KMS-11 (cell line): ENCODE measurements at regions not wholly inside any gene's neighbourhood (a gene's known extent, or its start where the extent isn't known, plus 50 kb on each side); places are given as distances from the start of the nearest gene placed in this dataset.

Experiments used
- H2AFZ ChIP-seq: fragments of 200-600 bp; sonication (generic); 2 replicates; pipeline ENCODE4 v1.6.1; 2016; ENCODE audit warnings: antibody characterized with exemption, mixed run types, low read depth
- H3K27ac ChIP-seq: fragments of 200-600 bp; sonication (generic); 2 replicates; pipeline ENCODE4 v1.6.1; 2016; ENCODE audit warnings: mild to moderate bottlenecking, mixed run types
- H3K27me3 ChIP-seq: fragments of 200-600 bp; sonication (generic); 2 replicates; pipeline ENCODE4 v1.6.1; 2017; ENCODE audit warnings: mild to moderate bottlenecking, low read depth, mixed run types, moderate library complexity; ENCODE audit not compliant: insufficient read depth
- H3K36me3 ChIP-seq: fragments of 200-600 bp; sonication (generic); 2 replicates; pipeline ENCODE4 v1.6.1; 2017; ENCODE audit warnings: mild to moderate bottlenecking, mixed run types; ENCODE audit not compliant: insufficient read depth
- H3K4me1 ChIP-seq: fragments of 200-600 bp; sonication (generic); 2 replicates; pipeline ENCODE4 v1.6.1; 2016; ENCODE audit warnings: mild to moderate bottlenecking, low read depth, mixed run types; ENCODE audit not compliant: poor library complexity, severe bottlenecking
- H3K4me2 ChIP-seq: fragments of 200-600 bp; sonication (generic); 2 replicates; pipeline ENCODE4 v1.7.0; 2016; ENCODE audit warnings: mild to moderate bottlenecking, mixed run types
- H3K4me3 ChIP-seq: fragments of 200-600 bp; sonication (generic); IDR thresholded peaks from 2 replicates; pipeline ENCODE4 v1.6.1; 2017; ENCODE audit warnings: low read depth, low read length, mixed read lengths; ENCODE audit not compliant: insufficient read depth
- H3K79me2 ChIP-seq: fragments of 200-600 bp; sonication (generic); 2 replicates; pipeline ENCODE4 v1.6.1; 2016; ENCODE audit warnings: low read depth, mixed run types; ENCODE audit not compliant: insufficient read depth
- H3K9ac ChIP-seq: fragments of 200-600 bp; sonication (generic); 2 replicates; pipeline ENCODE4 v1.6.1; 2016; ENCODE audit warnings: mild to moderate bottlenecking, mixed run types
- H4K20me1 ChIP-seq: fragments of 200-600 bp; sonication (generic); 2 replicates; pipeline ENCODE4 v1.6.1; 2016; ENCODE audit warnings: mild to moderate bottlenecking, mixed run types; ENCODE audit not compliant: insufficient read depth
- CTCF ChIP-seq: fragments of 200-600 bp; sonication (generic); conservative IDR thresholded peaks from 2 replicates; pipeline ENCODE4 v1.6.1; 2017; ENCODE audit warnings: low read depth, mild to moderate bottlenecking, antibody characterized with exemption, low read length, moderate library complexity, mixed read lengths

DNA sequence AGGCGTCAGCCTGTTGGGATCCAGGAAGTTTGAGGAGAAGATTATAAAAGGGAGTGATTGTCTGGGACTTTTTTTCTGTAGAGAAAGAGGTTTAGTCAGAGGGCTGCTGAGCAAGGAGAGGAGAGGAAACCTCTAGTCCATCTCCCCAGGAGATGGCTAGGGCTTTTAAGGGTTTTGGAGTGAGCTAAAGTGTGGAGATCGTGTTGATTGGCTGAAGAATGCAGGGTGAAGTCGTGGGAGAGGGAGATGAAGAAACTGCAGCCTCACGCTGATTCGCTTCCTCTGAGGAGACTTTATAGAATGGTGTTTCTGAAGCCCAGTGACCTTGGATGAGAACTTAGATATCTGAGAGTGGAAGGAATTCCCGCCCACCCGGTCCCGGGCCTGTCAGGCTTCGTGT is 193.7 kb upstream of the PWP1 start:
- Histone ChIP-seq H3K36me3 (no peaks in the 10 kb centered on the region), H4K20me1 (no peaks in the 10 kb centered on the region), H3K4me1 (no peaks in the 10 kb centered on the region), H3K27ac (no peak overlapping the region), H3K4me3 (no peak overlapping the region), H3K4me2 (no peak overlapping the region), H3K79me2 (no peaks in the 10 kb centered on the region), H3K27me3 (no peaks in the 10 kb centered on the region), H2AFZ (no peak overlapping the region), H3K9ac (no peak overlapping the region)
- no peak for TF ChIP-seq CTCF

DNA sequence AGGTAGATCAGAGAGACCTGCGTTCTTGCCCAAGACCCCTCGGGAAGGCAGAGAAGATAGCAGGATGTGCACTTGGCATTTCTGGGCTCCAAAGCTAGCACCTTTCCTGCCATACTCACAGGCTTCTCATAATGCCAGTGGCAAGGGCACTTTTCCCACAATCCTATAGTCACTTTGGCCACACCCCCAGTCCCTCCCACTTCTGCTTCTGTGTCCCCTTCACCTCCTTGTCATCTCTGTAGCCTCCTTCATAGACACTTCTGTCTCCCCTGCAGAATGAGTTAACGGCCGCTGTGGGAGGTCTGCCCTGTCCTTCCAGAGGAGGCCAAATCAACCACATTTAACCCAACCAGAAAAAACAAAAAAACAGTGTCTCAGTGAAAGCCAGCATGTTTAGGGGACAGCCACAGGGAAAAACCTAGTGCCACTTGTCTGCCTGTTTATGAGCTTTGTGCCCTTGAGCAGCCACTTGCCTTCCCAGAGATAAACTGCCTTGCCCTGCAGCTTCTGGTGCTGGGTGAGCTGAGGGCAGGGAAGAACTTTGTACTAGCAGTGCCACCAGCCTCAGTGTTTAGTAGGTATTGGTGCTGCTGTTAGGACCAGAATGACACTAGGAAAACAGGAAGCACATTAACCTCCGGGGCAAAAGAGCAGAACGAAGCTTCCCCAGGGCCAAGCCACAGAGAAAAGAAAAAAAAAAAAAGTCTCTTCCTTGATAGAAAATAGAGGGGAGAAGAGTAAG is 193.0 kb upstream of the PWP1 start:
- no peaks in the 10 kb centered on the region for H3K36me3 ChIP-seq
- no peaks in the 10 kb centered on the region for H3K4me1 ChIP-seq
- no peak overlapping the region for H3K4me3 ChIP-seq
- H3K79me2 ChIP-seq: no peaks in the 10 kb centered on the region
- H4K20me1 ChIP-seq: no peaks in the 10 kb centered on the region
- no peak overlapping the region for H3K9ac ChIP-seq
- no peak for TF ChIP-seq CTCF
- H3K4me2 ChIP-seq: no peak overlapping the region
- H2AFZ ChIP-seq: no peak overlapping the region
- no peak overlapping the region for H3K27ac ChIP-seq
- H3K27me3 ChIP-seq: no peaks in the 10 kb centered on the region

DNA sequence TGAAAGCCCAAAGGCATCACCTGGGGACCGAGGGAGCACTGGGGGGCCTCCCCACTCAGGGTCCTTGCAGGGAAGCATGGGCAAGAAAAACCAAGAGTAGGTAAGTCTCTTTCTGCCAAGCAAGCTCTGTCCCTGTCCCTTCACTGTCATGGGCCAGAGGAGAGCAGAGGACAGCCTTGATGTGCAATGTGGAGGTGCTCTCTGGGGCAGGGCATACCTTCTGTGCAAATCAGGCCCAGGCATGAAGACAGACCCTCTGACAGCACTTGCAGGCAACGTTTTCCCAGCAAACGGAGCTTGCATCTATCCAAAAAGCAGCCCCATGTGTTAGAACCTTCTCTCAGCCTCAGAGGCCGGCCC is 192.5 kb upstream of the PWP1 start:
- Histone ChIP-seq H3K27me3 (no peaks in the 10 kb centered on the region), H3K4me2 (no peak overlapping the region), H3K36me3 (no peaks in the 10 kb centered on the region), H2AFZ (no peak overlapping the region), H3K4me3 (no peak overlapping the region), H3K79me2 (no peaks in the 10 kb centered on the region), H3K4me1 (no peaks in the 10 kb centered on the region), H3K27ac (no peak overlapping the region), H4K20me1 (no peaks in the 10 kb centered on the region), H3K9ac (no peak overlapping the region)
- no peak for TF ChIP-seq CTCF

GRCh38 chr12:107493666-107494065 is 191.9 kb upstream of the PWP1 start:
- Histone ChIP-seq H4K20me1 (no peaks in the 10 kb centered on the region), H3K36me3 (no peaks in the 10 kb centered on the region), H3K4me1 (no peaks in the 10 kb centered on the region), H3K79me2 (no peaks in the 10 kb centered on the region), H3K9ac (no peak overlapping the region), H3K4me2 (no peak overlapping the region), H3K27ac (no peak overlapping the region), H3K27me3 (no peaks in the 10 kb centered on the region), H2AFZ (no peak overlapping the region), H3K4me3 (no peak overlapping the region)
- TF ChIP-seq CTCF: no peak
